Fibroblast of the aortic adventitia (primary cell): ENCODE measurements at regions not wholly inside any gene's neighbourhood (a gene's known extent, or its start where the extent isn't known, plus 50 kb on each side); places are given as distances from the start of the nearest gene placed in this dataset.

Experiments used
- DNase-seq: peaks from one replicate; pipeline ENCODE4 v3.0.0-alpha.2; 2010; ENCODE audit warnings: low read depth
- H3K4me3 ChIP-seq: 2 replicates; pipeline ENCODE4 v1.5.1; 2011; ENCODE audit warnings: low read depth, mild to moderate bottlenecking, control low read depth, low read length, moderate library complexity
- CTCF ChIP-seq: IDR thresholded peaks from 2 replicates; pipeline ENCODE4 v1.5.1; 2011; ENCODE audit warnings: mild to moderate bottlenecking, low read length, control low read depth, inconsistent platforms; ENCODE audit not compliant: insufficient read depth

GRCh38 chr17:77724876-77725615 is 233.5 kb upstream of the TNRC6C start:
- no peak overlapping the region for H3K4me3 ChIP-seq
- TF ChIP-seq CTCF = no peak
- no peak for DNase-seq

- DNase-seq = no peak
- no peak overlapping the region for H3K4me3 ChIP-seq
- no peak for TF ChIP-seq CTCF
Observed at GRCh38 chr17:77725846-77726245, 232.7 kb upstream of the TNRC6C start.

GRCh38 chr17:77726549-77727006 is 231.9 kb upstream of the TNRC6C start:
- no peak overlapping the region for H3K4me3 ChIP-seq
- DNase-seq = no peak
- TF ChIP-seq CTCF = no peak

- H3K4me3 ChIP-seq = no peak overlapping the region
- TF ChIP-seq CTCF = no peak
Observed at GRCh38 chr17:77727037-77727615, 231.4 kb upstream of the TNRC6C start.

GRCh38 chr17:77728474-77728795 is 230.1 kb upstream of the TNRC6C start:
- H3K4me3 ChIP-seq = no peak overlapping the region
- DNase-seq = no peak
- TF ChIP-seq CTCF = no peak

More at GRCh38 chr17:77727037-77727615, 231.4 kb upstream of the TNRC6C start:
- DNase-seq = no peak

- TF ChIP-seq CTCF = no peak
- H3K4me3 ChIP-seq = no peak overlapping the region
- DNase-seq = no peak
Observed at GRCh38 chr17:77728871-77729270, 229.6 kb upstream of the TNRC6C start.
